Glutamatergic neuron (in vitro differentiated cells): ENCODE measurements at regions not wholly inside any gene's neighbourhood (a gene's known extent, or its start where the extent isn't known, plus 50 kb on each side); places are given as distances from the start of the nearest gene placed in this dataset.

Source experiments
- DNase-seq: peaks from one replicate; pipeline ENCODE4 v3.0.0; 2022
- H3K27ac Mint-ChIP-seq: one replicate; pipeline ENCODE4 v1.8.0; 2020; ENCODE audit warnings: mild to moderate bottlenecking, mixed read lengths, inconsistent platforms; ENCODE audit not compliant: unreplicated experiment
- H3K27me3 Mint-ChIP-seq: one replicate; pipeline ENCODE4 v1.8.0; 2020; ENCODE audit warnings: mild to moderate bottlenecking, moderate library complexity, mixed read lengths, inconsistent platforms; ENCODE audit not compliant: unreplicated experiment
- H3K36me3 Mint-ChIP-seq: one replicate; pipeline ENCODE4 v1.8.0; 2020; ENCODE audit warnings: mild to moderate bottlenecking, mixed read lengths, inconsistent platforms; ENCODE audit not compliant: unreplicated experiment
- H3K4me1 Mint-ChIP-seq: one replicate; pipeline ENCODE4 v1.8.0; 2020; ENCODE audit warnings: mild to moderate bottlenecking, low read depth, mixed read lengths, inconsistent platforms; ENCODE audit not compliant: unreplicated experiment
- H3K4me3 Mint-ChIP-seq: one replicate; pipeline ENCODE4 v1.8.0; 2020; ENCODE audit warnings: mild to moderate bottlenecking, mixed read lengths, inconsistent platforms; ENCODE audit not compliant: unreplicated experiment
- H3K9me3 Mint-ChIP-seq: one replicate; pipeline ENCODE4 v1.8.0; 2020; ENCODE audit warnings: mild to moderate bottlenecking, moderate library complexity, mixed read lengths, inconsistent platforms; ENCODE audit not compliant: unreplicated experiment
- CTCF ChIP-seq: fragments of 200-600 bp; sonication (generic); IDR thresholded peaks from one replicate; pipeline ENCODE4 v1.5.0; 2021; ENCODE audit not compliant: partially characterized antibody, unreplicated experiment

GRCh38 chr13:55410398-55411330, 1730.1 kb upstream of the PRR20A start:
- Mint-ChIP-seq H3K4me1 (peaks cover 5% of the 10 kb centered on the region), H3K27ac (no peak overlapping the region), H3K36me3 (no peaks in the 10 kb centered on the region), H3K9me3 (peaks cover 2% of the 10 kb centered on the region), H3K4me3 (no peak overlapping the region), H3K27me3 (no peaks in the 10 kb centered on the region)
- no peak for TF ChIP-seq CTCF
- DNase-seq = no peak

GRCh38 chr13:55418095-55418494, 1722.6 kb upstream of the PRR20A start:
- no peaks in the 10 kb centered on the region for H3K4me1 Mint-ChIP-seq
- no peak overlapping the region for H3K27ac Mint-ChIP-seq
- no peak for TF ChIP-seq CTCF

GRCh38 chr13:55432814-55433213, 1707.9 kb upstream of the PRR20A start:
- Mint-ChIP-seq H3K36me3 (no peaks in the 10 kb centered on the region), H3K27me3 (no peaks in the 10 kb centered on the region), H3K9me3 (no peaks in the 10 kb centered on the region), H3K4me1 (no peaks in the 10 kb centered on the region), H3K4me3 (no peak overlapping the region), H3K27ac (no peak overlapping the region)
- no peak for TF ChIP-seq CTCF
- DNase-seq = no peak

More at GRCh38 chr13:55418095-55418494, 1722.6 kb upstream of the PRR20A start:
- Mint-ChIP-seq H3K27me3 (no peaks in the 10 kb centered on the region), H3K9me3 (no peaks in the 10 kb centered on the region), H3K36me3 (no peaks in the 10 kb centered on the region), H3K4me3 (no peak overlapping the region)
- no peak for DNase-seq

GRCh38 chr13:55437162-55437561, 1703.6 kb upstream of the PRR20A start:
- Mint-ChIP-seq H3K4me3 (no peak overlapping the region), H3K9me3 (no peaks in the 10 kb centered on the region), H3K36me3 (no peaks in the 10 kb centered on the region), H3K27me3 (no peaks in the 10 kb centered on the region), H3K27ac (no peak overlapping the region), H3K4me1 (peaks cover 7% of the 10 kb centered on the region)
- DNase-seq = no peak
- no peak for TF ChIP-seq CTCF

GRCh38 chr13:55439450-55439849, 1701.3 kb upstream of the PRR20A start:
- Mint-ChIP-seq H3K36me3 (no peaks in the 10 kb centered on the region), H3K27me3 (no peaks in the 10 kb centered on the region), H3K9me3 (no peaks in the 10 kb centered on the region), H3K27ac (no peak overlapping the region), H3K4me1 (peaks cover 7% of the 10 kb centered on the region), H3K4me3 (no peak overlapping the region)
- no peak for TF ChIP-seq CTCF
- DNase-seq = no peak
